GM23338 (cell line): ENCODE measurements at regions not wholly inside any gene's neighbourhood (a gene's known extent, or its start where the extent isn't known, plus 50 kb on each side); places are given as distances from the start of the nearest gene placed in this dataset.

Source experiments
- ATAC-seq: fragments of 200-7000 bp; cut with Tn5 transposase; 3 replicates; pipeline ENCODE4 v1.9.1; 2020
- DNase-seq: peaks from one replicate; pipeline ENCODE4 v3.0.0-alpha.2; 2015; ENCODE audit warnings: low spot score
- H2AFZ ChIP-seq: fragments of 200-600 bp; sonication (generic); 2 replicates; pipeline ENCODE4 v1.8.0; 2016; ENCODE audit warnings: antibody characterized with exemption, mild to moderate bottlenecking, moderate library complexity
- H3F3A ChIP-seq: fragments of 200-600 bp; sonication (generic); replicated peaks from 2 replicates; pipeline ENCODE4 v1.8.0; 2017; ENCODE audit warnings: antibody characterized with exemption, mixed run types, low read depth
- H3K27ac ChIP-seq: fragments of 200-600 bp; sonication (generic); 2 replicates; pipeline ENCODE4 v1.6.1; 2016; ENCODE audit warnings: low read depth
- H3K27me3 ChIP-seq: fragments of 200-600 bp; sonication (generic); 2 replicates; pipeline ENCODE4 v1.8.0; 2016; ENCODE audit warnings: mild to moderate bottlenecking, mixed run types, moderate library complexity; ENCODE audit not compliant: insufficient read depth
- H3K36me3 ChIP-seq: fragments of 200-600 bp; sonication (generic); 2 replicates; pipeline ENCODE4 v1.8.0; 2016; ENCODE audit warnings: mild to moderate bottlenecking; ENCODE audit not compliant: insufficient read depth
- H3K4me1 ChIP-seq: fragments of 200-600 bp; sonication (generic); 2 replicates; pipeline ENCODE4 v1.8.0; 2016; ENCODE audit warnings: mild to moderate bottlenecking, moderate library complexity; ENCODE audit not compliant: insufficient read depth
- H3K4me2 ChIP-seq: fragments of 200-600 bp; sonication (generic); 2 replicates; pipeline ENCODE4 v1.7.1; 2017; ENCODE audit warnings: mixed run types
- H3K4me3 ChIP-seq: fragments of 200-600 bp; sonication (generic); 2 replicates; pipeline ENCODE4 v1.6.1; 2016; ENCODE audit warnings: mixed run types
- H3K79me2 ChIP-seq: fragments of 200-600 bp; sonication (generic); replicated peaks from 2 replicates; pipeline ENCODE4 v1.8.0; 2017; ENCODE audit warnings: mild to moderate bottlenecking; ENCODE audit not compliant: insufficient read depth
- H3K9me2 ChIP-seq: fragments of 200-600 bp; sonication (generic); 2 replicates; pipeline ENCODE4 v1.8.0; 2017; ENCODE audit not compliant: insufficient read depth
- H4K20me1 ChIP-seq: fragments of 200-600 bp; sonication (generic); replicated peaks from 2 replicates; pipeline ENCODE4 v1.8.0; 2017; ENCODE audit warnings: mild to moderate bottlenecking; ENCODE audit not compliant: insufficient read depth
- H3K27ac Mint-ChIP-seq: 2 replicates; pipeline ENCODE4 v1.8.0; 2020; ENCODE audit warnings: inconsistent platforms, mild to moderate bottlenecking, moderate library complexity, mixed read lengths
- H3K27me3 Mint-ChIP-seq: 3 replicates; pipeline ENCODE4 v1.8.0; 2022; ENCODE audit warnings: low read depth, mild to moderate bottlenecking, moderate library complexity, mixed read lengths, inconsistent platforms; ENCODE audit not compliant: insufficient read depth, poor library complexity
- H3K36me3 Mint-ChIP-seq: 3 replicates; pipeline ENCODE4 v1.8.0; 2021; ENCODE audit warnings: low read depth, mild to moderate bottlenecking, inconsistent platforms, moderate library complexity, mixed read lengths
- H3K4me1 Mint-ChIP-seq: 3 replicates; pipeline ENCODE4 v1.8.0; 2020; ENCODE audit warnings: mild to moderate bottlenecking, inconsistent platforms, mixed read lengths
- H3K4me3 Mint-ChIP-seq: 3 replicates; pipeline ENCODE4 v1.8.0; 2021; ENCODE audit warnings: moderate library complexity, mild to moderate bottlenecking, inconsistent platforms, mixed read lengths
- H3K9me3 Mint-ChIP-seq: 3 replicates; pipeline ENCODE4 v1.8.0; 2020; ENCODE audit warnings: moderate library complexity, mild to moderate bottlenecking, inconsistent platforms, mixed read lengths
- CREB1 ChIP-seq: fragments of 250-450 bp; sonication (Bioruptor Pico); IDR thresholded peaks from 2 replicates; pipeline ENCODE4 v1.5.0; 2020; ENCODE audit warnings: low read depth, mild to moderate bottlenecking, moderate library complexity
- EZH2 ChIP-seq: fragments of 200-600 bp; sonication (generic); IDR thresholded peaks from one replicate; pipeline ENCODE4 v1.8.0; 2017; ENCODE audit warnings: antibody characterized with exemption, mild to moderate bottlenecking, low read depth; ENCODE audit not compliant: unreplicated experiment
- EZH2phosphoT487 ChIP-seq: fragments of 200-600 bp; sonication (generic); IDR thresholded peaks from one replicate; pipeline ENCODE4 v1.8.1; 2018; ENCODE audit warnings: antibody characterized with exemption; ENCODE audit not compliant: unreplicated experiment
- JUNB ChIP-seq: IDR thresholded peaks from one replicate; pipeline ENCODE4 v1.6.1; 2016; ENCODE audit warnings: antibody characterized with exemption; ENCODE audit not compliant: unreplicated experiment
- NANOG ChIP-seq: IDR thresholded peaks from 2 replicates; pipeline ENCODE4 v1.6.1; 2016; ENCODE audit warnings: antibody characterized with exemption, borderline replicate concordance
- POLR2AphosphoS5 ChIP-seq: IDR thresholded peaks from 2 replicates; pipeline ENCODE4 v1.6.1; 2016; ENCODE audit warnings: antibody characterized with exemption, low read depth
- STAT1 ChIP-seq: IDR thresholded peaks from one replicate; pipeline ENCODE4 v1.6.1; 2016; ENCODE audit warnings: antibody characterized with exemption; ENCODE audit not compliant: unreplicated experiment
- ZNF114 ChIP-seq: fragments of 250-450 bp; sonication (Bioruptor Pico); IDR thresholded peaks from 2 replicates; pipeline ENCODE4 v1.5.0; 2020; ENCODE audit warnings: mild to moderate bottlenecking, moderate library complexity
- ZNF331 ChIP-seq: fragments of 250-450 bp; sonication (Bioruptor Pico); IDR thresholded peaks from 2 replicates; pipeline ENCODE4 v1.5.0; 2020; ENCODE audit warnings: low read depth, mild to moderate bottlenecking, moderate library complexity
- TF ChIP-seq, protein P1 (sequence below), 2 experiments: fragments of 200-600 bp in 1 of 2; sonication (generic) in 1 of 2; conservative IDR thresholded peaks; 2 replicates each; pipeline versions ENCODE4 v1.5.1 to v1.6.1; 2016 to 2017; ENCODE audit warnings: antibody characterized with exemption in 2 of 2, low read depth in 2 of 2, mild to moderate bottlenecking in 2 of 2, moderate library complexity in 1 of 2
- TF ChIP-seq, protein P2 (sequence below): IDR thresholded peaks from one replicate; pipeline ENCODE4 v1.6.1; 2018; ENCODE audit warnings: antibody characterized with exemption; ENCODE audit not compliant: unreplicated experiment
- TF ChIP-seq, protein P3 (sequence below): IDR thresholded peaks from 2 replicates; pipeline ENCODE4 v1.6.1; 2016; ENCODE audit warnings: antibody characterized with exemption

DNA sequence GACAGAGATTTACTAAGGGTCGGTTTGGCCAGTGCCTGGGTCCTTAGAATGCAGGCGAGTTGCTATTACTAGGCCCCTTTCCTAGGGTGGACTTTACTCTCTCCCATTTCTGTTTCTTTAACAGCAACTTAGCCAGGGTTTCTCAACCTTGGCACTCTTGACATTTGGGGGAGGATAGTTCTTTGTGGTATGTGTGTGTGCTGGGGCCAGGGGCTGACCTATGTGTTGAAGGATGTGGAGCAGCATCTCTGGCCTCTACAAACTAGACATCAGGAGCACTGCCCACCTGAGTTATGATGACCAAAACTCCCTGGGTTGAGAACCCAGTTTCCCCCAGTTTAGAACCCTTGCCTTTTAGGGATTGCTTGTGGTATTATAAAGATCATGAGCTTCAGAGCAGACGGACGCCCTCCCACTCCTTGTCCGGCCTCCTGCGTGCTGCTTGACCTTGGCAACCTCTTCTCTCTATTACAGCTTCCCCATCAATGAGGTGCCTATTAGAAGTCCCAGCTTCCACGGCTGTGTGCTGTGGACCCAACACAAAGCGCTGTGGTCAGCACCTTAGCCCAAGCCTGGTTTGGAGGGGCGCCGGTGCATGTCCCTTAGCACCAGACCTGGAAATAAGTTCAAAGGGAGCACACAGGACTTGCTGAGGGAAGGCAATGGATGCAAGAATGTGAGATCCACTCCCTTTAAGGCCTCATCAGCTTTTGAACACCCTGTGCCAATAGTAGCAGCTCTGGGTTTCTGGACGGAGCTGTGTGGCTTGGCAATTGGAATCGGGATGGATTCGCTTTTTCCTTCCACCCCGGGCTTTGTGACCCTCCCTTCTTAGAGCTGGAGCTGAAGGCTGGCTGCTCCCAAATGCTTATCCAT is 239.2 kb upstream of the MAF start:
- Histone ChIP-seq H4K20me1 (no peaks in the 10 kb centered on the region), H2AFZ (peak overlapping the region; percentile 47; the same call in 1 of the 2 replicates), H3K27me3 (no peaks in the 10 kb centered on the region), H3K4me1 (no peaks in the 10 kb centered on the region), H3K79me2 (no peaks in the 10 kb centered on the region), H3K27ac (no peak overlapping the region), H3K9me2 (0 out of 2 replicates have a peak, but pooled peaks cover 12% of the 10 kb centered on the region), H3K4me2 (no peak overlapping the region), H3K36me3 (no peaks in the 10 kb centered on the region), H3K4me3 (no peak overlapping the region), H3F3A (no peaks in the 10 kb centered on the region)
- no peaks in the 10 kb centered on the region for H3K27me3 Mint-ChIP-seq
- no peak overlapping the region for H3K27ac Mint-ChIP-seq
- H3K4me1 Mint-ChIP-seq = no peaks in the 10 kb centered on the region
- H3K9me3 Mint-ChIP-seq = 0 out of 3 replicates have a peak, but pooled peaks cover 2% of the 10 kb centered on the region
- TF ChIP-seq, protein P1, sequence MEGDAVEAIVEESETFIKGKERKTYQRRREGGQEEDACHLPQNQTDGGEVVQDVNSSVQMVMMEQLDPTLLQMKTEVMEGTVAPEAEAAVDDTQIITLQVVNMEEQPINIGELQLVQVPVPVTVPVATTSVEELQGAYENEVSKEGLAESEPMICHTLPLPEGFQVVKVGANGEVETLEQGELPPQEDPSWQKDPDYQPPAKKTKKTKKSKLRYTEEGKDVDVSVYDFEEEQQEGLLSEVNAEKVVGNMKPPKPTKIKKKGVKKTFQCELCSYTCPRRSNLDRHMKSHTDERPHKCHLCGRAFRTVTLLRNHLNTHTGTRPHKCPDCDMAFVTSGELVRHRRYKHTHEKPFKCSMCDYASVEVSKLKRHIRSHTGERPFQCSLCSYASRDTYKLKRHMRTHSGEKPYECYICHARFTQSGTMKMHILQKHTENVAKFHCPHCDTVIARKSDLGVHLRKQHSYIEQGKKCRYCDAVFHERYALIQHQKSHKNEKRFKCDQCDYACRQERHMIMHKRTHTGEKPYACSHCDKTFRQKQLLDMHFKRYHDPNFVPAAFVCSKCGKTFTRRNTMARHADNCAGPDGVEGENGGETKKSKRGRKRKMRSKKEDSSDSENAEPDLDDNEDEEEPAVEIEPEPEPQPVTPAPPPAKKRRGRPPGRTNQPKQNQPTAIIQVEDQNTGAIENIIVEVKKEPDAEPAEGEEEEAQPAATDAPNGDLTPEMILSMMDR (conservative IDR thresholded peaks at IDR 0.05; ENCODE audit: low read depth in 2 of 2) = no peak
- no peak for TF ChIP-seq POLR2AphosphoS5
- TF ChIP-seq EZH2phosphoT487 = no peak
- no peak for TF ChIP-seq NANOG
- TF ChIP-seq, protein P2, sequence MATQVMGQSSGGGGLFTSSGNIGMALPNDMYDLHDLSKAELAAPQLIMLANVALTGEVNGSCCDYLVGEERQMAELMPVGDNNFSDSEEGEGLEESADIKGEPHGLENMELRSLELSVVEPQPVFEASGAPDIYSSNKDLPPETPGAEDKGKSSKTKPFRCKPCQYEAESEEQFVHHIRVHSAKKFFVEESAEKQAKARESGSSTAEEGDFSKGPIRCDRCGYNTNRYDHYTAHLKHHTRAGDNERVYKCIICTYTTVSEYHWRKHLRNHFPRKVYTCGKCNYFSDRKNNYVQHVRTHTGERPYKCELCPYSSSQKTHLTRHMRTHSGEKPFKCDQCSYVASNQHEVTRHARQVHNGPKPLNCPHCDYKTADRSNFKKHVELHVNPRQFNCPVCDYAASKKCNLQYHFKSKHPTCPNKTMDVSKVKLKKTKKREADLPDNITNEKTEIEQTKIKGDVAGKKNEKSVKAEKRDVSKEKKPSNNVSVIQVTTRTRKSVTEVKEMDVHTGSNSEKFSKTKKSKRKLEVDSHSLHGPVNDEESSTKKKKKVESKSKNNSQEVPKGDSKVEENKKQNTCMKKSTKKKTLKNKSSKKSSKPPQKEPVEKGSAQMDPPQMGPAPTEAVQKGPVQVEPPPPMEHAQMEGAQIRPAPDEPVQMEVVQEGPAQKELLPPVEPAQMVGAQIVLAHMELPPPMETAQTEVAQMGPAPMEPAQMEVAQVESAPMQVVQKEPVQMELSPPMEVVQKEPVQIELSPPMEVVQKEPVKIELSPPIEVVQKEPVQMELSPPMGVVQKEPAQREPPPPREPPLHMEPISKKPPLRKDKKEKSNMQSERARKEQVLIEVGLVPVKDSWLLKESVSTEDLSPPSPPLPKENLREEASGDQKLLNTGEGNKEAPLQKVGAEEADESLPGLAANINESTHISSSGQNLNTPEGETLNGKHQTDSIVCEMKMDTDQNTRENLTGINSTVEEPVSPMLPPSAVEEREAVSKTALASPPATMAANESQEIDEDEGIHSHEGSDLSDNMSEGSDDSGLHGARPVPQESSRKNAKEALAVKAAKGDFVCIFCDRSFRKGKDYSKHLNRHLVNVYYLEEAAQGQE = no peak
- TF ChIP-seq ZNF331 (CRISPR knock-in tag) = no peak
- TF ChIP-seq ZNF114 (CRISPR knock-in tag) = no peak
- TF ChIP-seq JUNB = no peak
- TF ChIP-seq EZH2 = no peak
- no peak for TF ChIP-seq STAT1
- TF ChIP-seq, protein P3, sequence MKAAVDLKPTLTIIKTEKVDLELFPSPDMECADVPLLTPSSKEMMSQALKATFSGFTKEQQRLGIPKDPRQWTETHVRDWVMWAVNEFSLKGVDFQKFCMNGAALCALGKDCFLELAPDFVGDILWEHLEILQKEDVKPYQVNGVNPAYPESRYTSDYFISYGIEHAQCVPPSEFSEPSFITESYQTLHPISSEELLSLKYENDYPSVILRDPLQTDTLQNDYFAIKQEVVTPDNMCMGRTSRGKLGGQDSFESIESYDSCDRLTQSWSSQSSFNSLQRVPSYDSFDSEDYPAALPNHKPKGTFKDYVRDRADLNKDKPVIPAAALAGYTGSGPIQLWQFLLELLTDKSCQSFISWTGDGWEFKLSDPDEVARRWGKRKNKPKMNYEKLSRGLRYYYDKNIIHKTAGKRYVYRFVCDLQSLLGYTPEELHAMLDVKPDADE = no peak
- no peak for TF ChIP-seq CREB1 (CRISPR knock-in tag)
- no peak overlapping the region for H3K4me3 Mint-ChIP-seq
- no peak for ATAC-seq
- no peaks in the 10 kb centered on the region for H3K36me3 Mint-ChIP-seq
- DNase-seq = no peak
